ENCODE measurements at regions not wholly inside any gene's neighbourhood (a gene's known extent, or its start where the extent isn't known, plus 50 kb on each side); places are given as distances from the start of the nearest gene placed in this dataset.

DNA sequence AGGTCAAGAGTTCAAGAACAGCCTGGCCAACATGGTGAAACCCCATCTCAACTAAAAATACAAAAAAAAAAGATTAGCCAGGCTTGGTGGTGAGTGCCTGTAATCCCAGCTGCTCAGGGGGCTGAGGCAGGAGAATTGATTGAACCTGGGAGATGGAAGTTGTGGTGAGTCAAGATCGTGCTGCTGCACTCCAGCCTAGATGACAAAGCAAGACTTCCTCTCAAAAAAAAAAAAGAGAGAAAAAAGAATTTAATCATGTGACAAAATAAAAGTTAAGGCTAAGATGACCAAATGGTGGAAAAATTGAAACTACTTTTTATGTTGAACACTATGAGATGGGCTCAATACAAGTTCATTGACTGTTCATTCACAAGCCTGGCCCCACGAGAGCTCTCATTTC lies 141.1 kb upstream of the WDR11 start:
- H3K79me2 ChIP-seq (ENCODE audit: control insufficient read depth, insufficient read depth, low read length), result no peaks in the 10 kb centered on the region
- intact Hi-C loops (cut with micrococcal nuclease), result no loop called here
- in situ Hi-C loops (cut with MboI), result no loop called here
- no peak for TF ChIP-seq ZNF143 (CRISPR knock-in tag; IDR thresholded peaks at IDR 0.05)
- TF ChIP-seq, protein P1, sequence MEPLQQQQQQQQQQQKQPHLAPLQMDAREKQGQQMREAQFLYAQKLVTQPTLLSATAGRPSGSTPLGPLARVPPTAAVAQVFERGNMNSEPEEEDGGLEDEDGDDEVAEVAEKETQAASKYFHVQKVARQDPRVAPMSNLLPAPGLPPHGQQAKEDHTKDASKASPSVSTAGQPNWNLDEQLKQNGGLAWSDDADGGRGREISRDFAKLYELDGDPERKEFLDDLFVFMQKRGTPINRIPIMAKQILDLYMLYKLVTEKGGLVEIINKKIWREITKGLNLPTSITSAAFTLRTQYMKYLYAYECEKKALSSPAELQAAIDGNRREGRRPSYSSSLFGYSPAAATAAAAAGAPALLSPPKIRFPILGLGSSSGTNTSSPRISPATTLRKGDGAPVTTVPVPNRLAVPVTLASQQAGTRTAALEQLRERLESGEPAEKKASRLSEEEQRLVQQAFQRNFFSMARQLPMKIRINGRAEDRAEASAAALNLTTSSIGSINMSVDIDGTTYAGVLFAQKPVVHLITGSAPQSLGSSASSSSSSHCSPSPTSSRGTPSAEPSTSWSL (CRISPR knock-in tag; IDR thresholded peaks at IDR 0.05; ENCODE audit: borderline replicate concordance), result no peak
- TF ChIP-seq CHCHD3 (CRISPR knock-in tag; IDR thresholded peaks at IDR 0.05), result no peak
- no peak for TF ChIP-seq HOXB6 (CRISPR knock-in tag; IDR thresholded peaks at IDR 0.05; ENCODE audit: borderline replicate concordance)
- no peak for TF ChIP-seq HMGN3 (IDR thresholded peaks at IDR 0.05; ENCODE audit: borderline replicate concordance, extremely low read depth, insufficient read length, low read depth, low read length)
- no peak for TF ChIP-seq MTA3 (IDR thresholded peaks at IDR 0.05; ENCODE audit: borderline replicate concordance)
- TF ChIP-seq ZNF75A (CRISPR knock-in tag; IDR thresholded peaks at IDR 0.05), result no peak
- TF ChIP-seq HIVEP1 (CRISPR knock-in tag; IDR thresholded peaks at IDR 0.05), result no peak
- TF ChIP-seq SMC3 (conservative IDR thresholded peaks at IDR 0.05; ENCODE audit: insufficient read depth, low read depth, low read length), result no peak
- TF ChIP-seq ERF (CRISPR knock-in tag; IDR thresholded peaks at IDR 0.05), result no peak
- no peak for TF ChIP-seq DDX20 (tag; IDR thresholded peaks at IDR 0.05; ENCODE audit: low read depth)
- TF ChIP-seq MEIS2 (IDR thresholded peaks at IDR 0.05; ENCODE audit: partially characterized antibody), result no peak
- TF ChIP-seq SAP30 (IDR thresholded peaks at IDR 0.05; ENCODE audit: borderline replicate concordance, insufficient read depth, low read depth, low read length, poor library complexity, severe bottlenecking), result no peak
- TF ChIP-seq MEF2A (IDR thresholded peaks at IDR 0.05; ENCODE audit: control insufficient read depth, low read depth, low read length), result no peak
- no peak for TF ChIP-seq ZNF507 (tag; conservative IDR thresholded peaks at IDR 0.05)
- TF ChIP-seq MTA2 (IDR thresholded peaks at IDR 0.05; ENCODE audit: low read depth), result no peak
- TF ChIP-seq STAG1 (CRISPR knock-in tag; IDR thresholded peaks at IDR 0.05; ENCODE audit: borderline replicate concordance), result no peak
- TF ChIP-seq GABPB2 (CRISPR knock-in tag; conservative IDR thresholded peaks at IDR 0.05), result no peak
- no TSS peak for BruUV-seq (replicated peaks)
- ChIA-PET POLR2A (no interaction called here), CTCF (ENCODE audit: low intra/inter-chr PET ratio) (no interaction called here)
- 0% methylated on average over 1 of the region's 2 CpGs for WGBS (ENCODE audit: insufficient coverage, low coverage, missing lambda C conversion rate)
- ATAC-seq (no peak), FAIRE-seq (no peak), DNase-seq (ENCODE audit: extremely low read depth in 1 of 4, low spot score in 3 of 4) (no peak)
- no peak overlapping the region for H3K9ac ChIP-seq (ENCODE audit: insufficient read depth in 1 of 2, low read depth in 2 of 2, low read length in 2 of 2)
- no peak overlapping the region for H2AFZ ChIP-seq (ENCODE audit: low read depth, low read length)
- no peaks in the 10 kb centered on the region for H3K4me1 ChIP-seq (replicated peaks in 1 of 2; ENCODE audit: control insufficient read depth in 2 of 2, insufficient read depth in 2 of 2, low read length in 2 of 2)
- no peaks in the 10 kb centered on the region for H3K9me1 ChIP-seq (ENCODE audit: control insufficient read depth, insufficient read depth, low read length)
- H3K27ac ChIP-seq (ENCODE audit: extremely low read depth, low read depth, low read length), result no peak overlapping the region
- no peaks in the 10 kb centered on the region for H3K36me3 ChIP-seq (ENCODE audit: control insufficient read depth, insufficient read depth, low read length)
- no peaks in the 10 kb centered on the region for H3K27me3 ChIP-seq (ENCODE audit: control insufficient read depth in 2 of 2, insufficient read depth in 2 of 2, low read length in 2 of 2)
- H3K9me3 ChIP-seq (replicated peaks; ENCODE audit: control insufficient read depth, insufficient read depth, low read depth, low read length), result no peaks in the 10 kb centered on the region
- no peak overlapping the region for H3K4me3 ChIP-seq
- H4K20me1 ChIP-seq (replicated peaks; ENCODE audit: control insufficient read depth, insufficient read depth, low read length), result no peaks in the 10 kb centered on the region
- H3K4me2 ChIP-seq (ENCODE audit: insufficient read depth, low read length), result no peak overlapping the region
